Osteocyte (in vitro differentiated cells): ENCODE measurements at regions not wholly inside any gene's neighbourhood (a gene's known extent, or its start where the extent isn't known, plus 50 kb on each side); places are given as distances from the start of the nearest gene placed in this dataset.

Experiments used
- DNase-seq: peaks from one replicate; pipeline ENCODE4 v3.0.0; 2021; ENCODE audit warnings: mixed read lengths; ENCODE audit not compliant: unreplicated experiment; ENCODE audit errors: extremely low spot score
- H3K27ac Mint-ChIP-seq: one replicate; pipeline ENCODE4 v1.8.0; 2021; ENCODE audit warnings: mild to moderate bottlenecking, mixed read lengths; ENCODE audit not compliant: unreplicated experiment
- H3K27me3 Mint-ChIP-seq: one replicate; pipeline ENCODE4 v1.8.0; 2021; ENCODE audit warnings: mixed read lengths; ENCODE audit not compliant: unreplicated experiment
- H3K36me3 Mint-ChIP-seq: one replicate; pipeline ENCODE4 v1.8.0; 2021; ENCODE audit warnings: mixed read lengths; ENCODE audit not compliant: unreplicated experiment
- H3K4me1 Mint-ChIP-seq: one replicate; pipeline ENCODE4 v1.8.0; 2021; ENCODE audit warnings: mixed read lengths; ENCODE audit not compliant: unreplicated experiment
- H3K4me3 Mint-ChIP-seq: one replicate; pipeline ENCODE4 v1.8.0; 2021; ENCODE audit warnings: mild to moderate bottlenecking, moderate library complexity, mixed read lengths; ENCODE audit not compliant: unreplicated experiment
- H3K9me3 Mint-ChIP-seq: one replicate; pipeline ENCODE4 v1.8.0; 2021; ENCODE audit warnings: mixed read lengths; ENCODE audit not compliant: unreplicated experiment
- TF ChIP-seq, protein P1 (sequence below): fragments of 200-600 bp; sonication (generic); IDR thresholded peaks from 2 replicates; pipeline ENCODE4 v1.5.0; 2021; ENCODE audit warnings: antibody characterized with exemption, mild to moderate bottlenecking, moderate library complexity

DNA sequence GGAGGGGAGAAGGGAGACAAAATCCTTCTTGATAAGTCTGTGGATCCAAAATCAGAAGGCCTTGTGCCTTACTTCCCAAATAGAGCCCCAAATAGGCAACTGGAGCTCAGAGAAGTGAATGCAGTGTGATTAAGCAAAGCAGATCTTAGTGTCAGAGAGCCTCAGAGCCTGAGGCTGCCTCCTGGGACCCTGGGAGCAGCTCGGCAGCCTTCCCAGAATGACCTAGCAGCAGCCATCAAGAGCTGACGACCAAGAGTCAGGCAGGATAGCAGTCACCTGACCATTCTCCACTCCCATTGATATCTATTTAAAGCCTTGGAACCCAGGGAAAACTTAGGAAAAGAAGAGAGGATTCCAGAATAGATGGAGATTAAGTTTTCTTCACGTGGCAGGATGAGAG lies 78.0 kb upstream of the SMYD2 start:
- Mint-ChIP-seq H3K27me3 (peaks cover 54% of the 10 kb centered on the region), H3K4me3 (no peak overlapping the region), H3K9me3 (no peaks in the 10 kb centered on the region), H3K36me3 (no peaks in the 10 kb centered on the region), H3K4me1 (peaks cover 7% of the 10 kb centered on the region), H3K27ac (no peak overlapping the region)
- DNase-seq: no peak
- TF ChIP-seq, protein P1, sequence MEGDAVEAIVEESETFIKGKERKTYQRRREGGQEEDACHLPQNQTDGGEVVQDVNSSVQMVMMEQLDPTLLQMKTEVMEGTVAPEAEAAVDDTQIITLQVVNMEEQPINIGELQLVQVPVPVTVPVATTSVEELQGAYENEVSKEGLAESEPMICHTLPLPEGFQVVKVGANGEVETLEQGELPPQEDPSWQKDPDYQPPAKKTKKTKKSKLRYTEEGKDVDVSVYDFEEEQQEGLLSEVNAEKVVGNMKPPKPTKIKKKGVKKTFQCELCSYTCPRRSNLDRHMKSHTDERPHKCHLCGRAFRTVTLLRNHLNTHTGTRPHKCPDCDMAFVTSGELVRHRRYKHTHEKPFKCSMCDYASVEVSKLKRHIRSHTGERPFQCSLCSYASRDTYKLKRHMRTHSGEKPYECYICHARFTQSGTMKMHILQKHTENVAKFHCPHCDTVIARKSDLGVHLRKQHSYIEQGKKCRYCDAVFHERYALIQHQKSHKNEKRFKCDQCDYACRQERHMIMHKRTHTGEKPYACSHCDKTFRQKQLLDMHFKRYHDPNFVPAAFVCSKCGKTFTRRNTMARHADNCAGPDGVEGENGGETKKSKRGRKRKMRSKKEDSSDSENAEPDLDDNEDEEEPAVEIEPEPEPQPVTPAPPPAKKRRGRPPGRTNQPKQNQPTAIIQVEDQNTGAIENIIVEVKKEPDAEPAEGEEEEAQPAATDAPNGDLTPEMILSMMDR: no peak

DNA sequence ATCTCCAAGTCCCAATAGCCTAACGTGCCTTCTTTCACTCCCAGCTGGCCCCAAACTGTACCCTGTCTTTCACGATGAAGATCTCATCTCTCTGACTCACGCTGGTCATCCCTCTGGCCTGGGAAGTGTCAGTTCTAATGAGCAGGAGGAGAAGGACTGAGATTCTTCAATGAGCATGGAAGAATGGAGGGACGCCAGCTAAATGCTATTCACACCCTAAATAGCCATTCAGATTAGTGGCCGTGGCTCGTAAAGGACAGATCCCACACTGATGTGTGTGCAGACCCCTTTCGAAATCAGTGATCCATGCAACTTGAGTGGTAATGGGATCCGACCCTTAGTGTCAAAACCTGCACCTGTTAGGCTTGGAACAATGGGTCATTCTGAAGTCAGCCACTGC lies 75.9 kb upstream of the SMYD2 start:
- Mint-ChIP-seq H3K27ac (no peak overlapping the region), H3K36me3 (no peaks in the 10 kb centered on the region), H3K4me3 (no peak overlapping the region), H3K4me1 (peaks cover 7% of the 10 kb centered on the region), H3K9me3 (no peaks in the 10 kb centered on the region), H3K27me3 (peaks cover 41% of the 10 kb centered on the region)
- DNase-seq: no peak
- TF ChIP-seq, protein P1: no peak

DNA sequence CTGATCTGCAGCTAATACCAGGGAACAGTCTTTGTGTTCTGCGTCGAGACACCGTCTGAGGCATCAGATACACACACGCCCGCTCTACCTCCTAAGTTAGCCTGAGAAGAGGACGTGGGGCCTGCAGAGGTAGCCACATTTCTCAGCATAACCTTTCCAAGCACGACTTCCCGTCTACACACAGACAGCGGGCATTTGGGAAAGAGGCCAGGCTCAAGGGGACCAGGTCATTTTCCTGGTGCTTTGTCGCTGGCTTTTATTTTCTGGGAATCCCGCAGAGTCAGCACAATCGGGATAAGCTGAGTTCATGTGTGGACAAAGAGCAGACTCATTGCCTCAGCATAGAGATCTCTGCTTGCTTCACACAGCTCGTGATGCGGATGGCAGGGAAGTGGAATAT lies 72.5 kb upstream of the SMYD2 start:
- Mint-ChIP-seq H3K4me3 (no peak overlapping the region), H3K27me3 (peaks cover 30% of the 10 kb centered on the region), H3K36me3 (no peaks in the 10 kb centered on the region), H3K9me3 (no peaks in the 10 kb centered on the region), H3K27ac (no peak overlapping the region), H3K4me1 (peaks cover 7% of the 10 kb centered on the region)
- TF ChIP-seq, protein P1: no peak
- DNase-seq: no peak

DNA sequence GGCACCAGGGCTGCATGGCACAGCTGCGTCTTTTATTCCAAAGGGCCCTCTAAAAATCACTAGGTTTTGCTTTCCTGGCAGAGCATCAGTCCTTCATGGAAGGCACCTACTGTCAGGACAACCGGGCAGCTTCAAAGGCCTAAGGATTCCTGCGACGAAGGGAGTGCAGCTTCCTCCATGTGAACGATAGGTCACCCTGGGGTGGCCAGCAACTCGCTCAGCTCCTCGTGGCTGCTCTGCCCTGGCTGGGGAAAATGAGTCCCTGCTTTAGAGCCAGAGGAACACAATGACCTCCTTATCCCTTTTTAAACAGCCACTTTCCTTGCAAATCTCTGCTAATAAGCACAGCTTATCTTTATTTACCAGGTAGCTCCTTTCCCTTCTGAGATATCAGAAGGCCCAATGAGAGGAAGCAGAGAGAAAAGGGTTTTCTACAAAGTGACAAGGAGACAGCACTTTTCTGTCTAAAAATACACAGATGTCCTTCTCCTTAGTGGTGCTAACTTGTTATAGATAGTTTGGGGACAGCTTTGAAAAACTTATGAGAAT lies 71.6 kb upstream of the SMYD2 start:
- TF ChIP-seq, protein P1: no peak
- Mint-ChIP-seq H3K36me3 (no peaks in the 10 kb centered on the region), H3K4me1 (peaks cover 10% of the 10 kb centered on the region), H3K4me3 (no peak overlapping the region), H3K27ac (no peak overlapping the region), H3K9me3 (no peaks in the 10 kb centered on the region), H3K27me3 (peaks cover 24% of the 10 kb centered on the region)
- no peak for DNase-seq

DNA sequence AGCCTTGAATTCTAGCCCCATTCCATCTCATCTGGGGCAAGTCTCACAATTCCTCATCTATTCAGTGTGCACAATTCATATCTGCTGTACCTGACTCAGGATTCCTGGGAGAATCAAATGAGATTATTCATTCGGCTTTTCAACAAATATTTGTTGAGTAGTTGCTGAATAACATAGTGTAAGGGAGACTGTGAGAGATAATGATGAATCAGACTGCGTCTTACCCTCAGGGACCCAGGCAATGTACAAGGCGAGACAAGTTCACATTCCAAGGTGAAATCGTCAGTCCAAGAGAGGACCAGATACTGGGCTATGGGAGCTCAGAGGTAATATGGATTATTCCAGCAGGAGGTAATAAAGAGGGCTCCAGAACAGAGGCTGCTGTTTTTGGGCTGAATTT lies 67.8 kb upstream of the SMYD2 start:
- Mint-ChIP-seq H3K4me3 (no peak overlapping the region), H3K27me3 (peaks cover 46% of the 10 kb centered on the region), H3K9me3 (no peaks in the 10 kb centered on the region), H3K4me1 (peaks cover 3% of the 10 kb centered on the region), H3K27ac (no peak overlapping the region), H3K36me3 (no peaks in the 10 kb centered on the region)
- TF ChIP-seq, protein P1: no peak
- no peak for DNase-seq
